Endodermal cell (in vitro differentiated cells): ENCODE measurements at regions not wholly inside any gene's neighbourhood (a gene's known extent, or its start where the extent isn't known, plus 50 kb on each side); places are given as distances from the start of the nearest gene placed in this dataset.

ENCODE experiments used
- DNase-seq: peaks from one replicate; pipeline ENCODE4 v3.0.0-alpha.2; 2017
- H3K27ac ChIP-seq: 2 replicates; pipeline ENCODE4 v1.5.1; 2013; ENCODE audit warnings: mild to moderate bottlenecking, low read depth, low read length, moderate library complexity
- H3K27me3 ChIP-seq: 2 replicates; pipeline ENCODE4 v1.6.1; 2013; ENCODE audit warnings: mild to moderate bottlenecking, low read length, moderate library complexity; ENCODE audit not compliant: insufficient read depth, control insufficient read depth, poor library complexity, severe bottlenecking
- H3K36me3 ChIP-seq: 2 replicates; pipeline ENCODE4 v1.7.0; 2013; ENCODE audit warnings: mild to moderate bottlenecking, low read length, moderate library complexity; ENCODE audit not compliant: control insufficient read depth, insufficient read depth
- H3K4me1 ChIP-seq: one replicate; pipeline ENCODE4 v1.7.0; 2013; ENCODE audit warnings: low read length; ENCODE audit not compliant: control insufficient read depth, insufficient read depth
- H3K4me3 ChIP-seq: 2 replicates; pipeline ENCODE4 v1.5.1; 2013; ENCODE audit warnings: mild to moderate bottlenecking, low read length, moderate library complexity
- H3K9ac ChIP-seq: 2 replicates; pipeline ENCODE4 v1.6.1; 2013; ENCODE audit warnings: mild to moderate bottlenecking, low read length, moderate library complexity; ENCODE audit not compliant: poor library complexity, severe bottlenecking; ENCODE audit errors: extremely low read depth
- H3K9me3 ChIP-seq: 2 replicates; pipeline ENCODE4 v1.6.1; 2013; ENCODE audit warnings: mild to moderate bottlenecking, low read length, moderate library complexity; ENCODE audit not compliant: control insufficient read depth
- H3K27ac Mint-ChIP-seq: 2 replicates; pipeline ENCODE4 v1.8.0; 2020; ENCODE audit warnings: mixed read lengths
- H3K27me3 Mint-ChIP-seq: 2 replicates; pipeline ENCODE4 v1.8.0; 2021; ENCODE audit warnings: mild to moderate bottlenecking, mixed read lengths; ENCODE audit not compliant: insufficient read depth
- H3K36me3 Mint-ChIP-seq: 2 replicates; pipeline ENCODE4 v1.8.0; 2020; ENCODE audit warnings: low read depth, mixed read lengths
- H3K4me1 Mint-ChIP-seq: 2 replicates; pipeline ENCODE4 v1.8.0; 2020; ENCODE audit warnings: mixed read lengths
- H3K4me3 Mint-ChIP-seq: 2 replicates; pipeline ENCODE4 v1.8.0; 2020; ENCODE audit warnings: mild to moderate bottlenecking, moderate library complexity, mixed read lengths
- H3K9me3 Mint-ChIP-seq: 2 replicates; pipeline ENCODE4 v1.8.0; 2020; ENCODE audit warnings: mild to moderate bottlenecking, mixed read lengths
- CTCF ChIP-seq: fragments of 200-600 bp; sonication (generic); conservative IDR thresholded peaks from 2 replicates; pipeline ENCODE4 v1.5.0; 2021; ENCODE audit warnings: antibody characterized with exemption, mild to moderate bottlenecking
- WGBS, 2 experiments: methylation state at CpG; one replicate each; pipeline versions ENCODE4 v1.1.5 to v1.1.7; 2013; ENCODE audit warnings: missing lambda C conversion rate in 2 of 2, mixed read lengths in 1 of 2; ENCODE audit not compliant: insufficient coverage in 1 of 2, insufficient read length in 1 of 2; 5-methylcytosine and 5-hydroxymethylcytosine counted together

- H3K4me3 Mint-ChIP-seq = no peak overlapping the region
- no peaks in the 10 kb centered on the region for H3K36me3 Mint-ChIP-seq
- TF ChIP-seq CTCF = no peak
- no peaks in the 10 kb centered on the region for H3K9me3 Mint-ChIP-seq
- DNase-seq = no peak
- no peak overlapping the region for H3K4me3 ChIP-seq
- no peaks in the 10 kb centered on the region for H3K27me3 Mint-ChIP-seq
- peaks cover 4% of the 10 kb centered on the region for H3K4me1 Mint-ChIP-seq
- no peaks in the 10 kb centered on the region for H3K9me3 ChIP-seq
- H3K27ac ChIP-seq = no peak overlapping the region
- 94 to 100% methylated on average over 3 of the region's 3 CpGs for WGBS, 2 experiments
- no peaks in the 10 kb centered on the region for H3K36me3 ChIP-seq
- no peaks in the 10 kb centered on the region for H3K4me1 ChIP-seq
- no peak overlapping the region for H3K9ac ChIP-seq
- no peak overlapping the region for H3K27ac Mint-ChIP-seq
- no peaks in the 10 kb centered on the region for H3K27me3 ChIP-seq
These were observed 51.2 kb upstream of the UBR2 start for GRCh38 chr6:42512579-42512978.

GRCh38 chr6:42511803-42512422 is 51.9 kb upstream of the UBR2 start:
- no peak overlapping the region for H3K27ac ChIP-seq
- H3K4me3 ChIP-seq = no peak overlapping the region
- no peaks in the 10 kb centered on the region for H3K36me3 ChIP-seq
- no peak overlapping the region for H3K9ac ChIP-seq
- H3K4me1 ChIP-seq = no peaks in the 10 kb centered on the region
- no peaks in the 10 kb centered on the region for H3K9me3 ChIP-seq
- peaks cover 4% of the 10 kb centered on the region for H3K4me1 Mint-ChIP-seq
- no peaks in the 10 kb centered on the region for H3K27me3 Mint-ChIP-seq
- TF ChIP-seq CTCF = no peak
- no peaks in the 10 kb centered on the region for H3K27me3 ChIP-seq
- no peak overlapping the region for H3K4me3 Mint-ChIP-seq
- no peak overlapping the region for H3K27ac Mint-ChIP-seq
- no peaks in the 10 kb centered on the region for H3K9me3 Mint-ChIP-seq
- no peak for DNase-seq
- no peaks in the 10 kb centered on the region for H3K36me3 Mint-ChIP-seq
- WGBS, 2 experiments = 92 to 100% methylated on average over 3 to 4 of the region's 5 CpGs

- no peaks in the 10 kb centered on the region for H3K36me3 Mint-ChIP-seq
- no peaks in the 10 kb centered on the region for H3K9me3 ChIP-seq
- H3K4me3 Mint-ChIP-seq = no peak overlapping the region
- H3K9me3 Mint-ChIP-seq = no peaks in the 10 kb centered on the region
- 77 to 86% methylated on average over 2 of the region's 2 CpGs for WGBS, 2 experiments
- no peak overlapping the region for H3K9ac ChIP-seq
- H3K4me3 ChIP-seq = no peak overlapping the region
- H3K4me1 Mint-ChIP-seq = peaks cover 4% of the 10 kb centered on the region
- H3K27me3 ChIP-seq = no peaks in the 10 kb centered on the region
- no peak for DNase-seq
- no peaks in the 10 kb centered on the region for H3K4me1 ChIP-seq
- no peak overlapping the region for H3K27ac ChIP-seq
- H3K27ac Mint-ChIP-seq = no peak overlapping the region
- H3K27me3 Mint-ChIP-seq = no peaks in the 10 kb centered on the region
- TF ChIP-seq CTCF = peak; percentile 53
- H3K36me3 ChIP-seq = no peaks in the 10 kb centered on the region
These were observed 53.0 kb upstream of the UBR2 start for GRCh38 chr6:42510795-42511194.
